ENCODE measurements at regions not wholly inside any gene's neighbourhood (a gene's known extent, or its start where the extent isn't known, plus 50 kb on each side); places are given as distances from the start of the nearest gene placed in this dataset.

GRCh38 chr1:67599085-67599484 lies 85.9 kb upstream of the GADD45A start:
- Mint-ChIP-seq H3K4me1 (peaks cover 7 to 15% of the 10 kb centered on the region in 2 experiments), H3K9me3 (no peaks in the 10 kb centered on the region; a peak in 1 of 5 replicates), H3K27me3 (ENCODE audit: low read depth) (no peaks in the 10 kb centered on the region), H3K36me3 (ENCODE audit: insufficient read depth in 1 of 3, low read depth in 3 of 3) (peaks cover 0 to 5% (median 2%) of the 10 kb centered on the region in 3 experiments; a peak in 1 of 7 replicates), H3K27ac (no peak overlapping the region), H3K4me3 (no peak overlapping the region)
- Histone ChIP-seq H3K4ac (ENCODE audit: low read depth, low read length) (no peak overlapping the region), H4K5ac (ENCODE audit: insufficient read length, low read depth, low read length) (no peak overlapping the region), H4K91ac (ENCODE audit: insufficient read length, low read depth, low read length) (no peak overlapping the region), H2BK120ac (ENCODE audit: low read depth, low read length, poor library complexity, severe bottlenecking) (no peak overlapping the region), H2AFZ (ENCODE audit: low read length) (no peak overlapping the region), H3K14ac (ENCODE audit: insufficient read depth, low read length) (no peak overlapping the region), H3K79me1 (ENCODE audit: insufficient read depth, low read depth, low read length, poor library complexity, severe bottlenecking) (no peaks in the 10 kb centered on the region), H3K27me3 (ENCODE audit: insufficient read depth, low read length) (no peaks in the 10 kb centered on the region), H2BK15ac (ENCODE audit: low read depth, low read length) (no peak overlapping the region), H3K4me2 (ENCODE audit: insufficient read depth, insufficient read length, low read length) (no peak overlapping the region), H3K79me2 (ENCODE audit: insufficient read depth, low read length) (no peaks in the 10 kb centered on the region), H3K27ac (ENCODE audit: insufficient read length, low read depth, low read length) (no peak overlapping the region), H3K23me2 (ENCODE audit: insufficient read length, low read depth, low read length, poor library complexity, severe bottlenecking) (no peaks in the 10 kb centered on the region), H3K23ac (ENCODE audit: insufficient read length, low read depth, low read length) (no peak overlapping the region), H3K4me1 (ENCODE audit: insufficient read depth, low read length) (no peaks in the 10 kb centered on the region; the same call in 1 of the 2 replicates), H2AK5ac (ENCODE audit: insufficient read length, low read length) (no peak overlapping the region), H2BK12ac (ENCODE audit: insufficient read length, low read depth, low read length) (no peak overlapping the region), H3T11ph (ENCODE audit: low read length) (no peak overlapping the region), H4K8ac (replicated peaks; ENCODE audit: insufficient read length, low read depth, low read length) (no peak overlapping the region), H2BK5ac (ENCODE audit: insufficient read length, low read length) (no peak overlapping the region), H3K56ac (ENCODE audit: insufficient read length, low read depth, low read length) (no peak overlapping the region), H3K9ac (ENCODE audit: extremely low read depth, insufficient read length, low read length) (no peak overlapping the region), H3K9me3 (ENCODE audit: control insufficient read depth, low read depth, low read length) (no peaks in the 10 kb centered on the region), H3K18ac (ENCODE audit: insufficient read length, low read depth, low read length) (no peak overlapping the region), H2BK20ac (ENCODE audit: low read depth, low read length, poor library complexity, severe bottlenecking) (no peak overlapping the region), H4K20me1 (ENCODE audit: control insufficient read depth, insufficient read depth, insufficient read length) (no peaks in the 10 kb centered on the region)
- TF ChIP-seq CTCF (conservative IDR thresholded peaks at IDR 0.05), result no peak
- DNase-seq, result no peak
- WGBS (ENCODE audit: extremely low coverage, insufficient read length, low lambda C conversion rate), result no CpG with 5 or more reads among the region's 1 CpG

Data from H9 (cell line).